ENCODE measurements at regions not wholly inside any gene's neighbourhood (a gene's known extent, or its start where the extent isn't known, plus 50 kb on each side); places are given as distances from the start of the nearest gene placed in this dataset.

GRCh38 chr1:38477811-38478210 lies 381.8 kb downstream of the RRAGC start:
- Histone ChIP-seq H3K9me3 (ENCODE audit: low read depth, low read length) (no peaks in the 10 kb centered on the region), H3K4me3 (ENCODE audit: low read length) (no peak overlapping the region), H3K27me3 (ENCODE audit: insufficient read depth, low read length) (peaks cover 47% of the 10 kb centered on the region), H3K4me1 (ENCODE audit: insufficient read depth, low read length) (peaks cover 8% of the 10 kb centered on the region)

DNA sequence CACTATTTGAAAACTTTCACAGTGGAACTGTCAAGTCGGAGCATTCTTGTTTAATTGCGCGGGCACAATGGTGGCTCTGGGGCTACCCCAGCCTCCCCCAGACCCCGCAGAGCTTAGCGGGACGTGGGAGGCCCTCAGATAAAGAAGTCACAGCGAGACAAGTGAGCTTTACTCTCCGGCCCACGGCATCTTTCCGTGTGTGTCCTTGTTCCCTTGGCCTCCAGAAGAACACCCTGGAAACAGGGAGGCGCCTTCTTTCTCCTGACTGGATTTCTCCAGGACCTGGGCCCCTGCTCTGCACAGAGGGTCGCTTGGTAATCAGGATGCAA lies 382.8 kb downstream of the RRAGC start:
- peaks cover 47% of the 10 kb centered on the region for H3K27me3 ChIP-seq (ENCODE audit: insufficient read depth, low read length)
- H3K4me1 ChIP-seq (ENCODE audit: insufficient read depth, low read length): peaks cover 8% of the 10 kb centered on the region
- no peaks in the 10 kb centered on the region for H3K9me3 ChIP-seq (ENCODE audit: low read depth, low read length)
- peak overlapping the region; percentile 14 for H3K4me3 ChIP-seq (ENCODE audit: low read length)

DNA sequence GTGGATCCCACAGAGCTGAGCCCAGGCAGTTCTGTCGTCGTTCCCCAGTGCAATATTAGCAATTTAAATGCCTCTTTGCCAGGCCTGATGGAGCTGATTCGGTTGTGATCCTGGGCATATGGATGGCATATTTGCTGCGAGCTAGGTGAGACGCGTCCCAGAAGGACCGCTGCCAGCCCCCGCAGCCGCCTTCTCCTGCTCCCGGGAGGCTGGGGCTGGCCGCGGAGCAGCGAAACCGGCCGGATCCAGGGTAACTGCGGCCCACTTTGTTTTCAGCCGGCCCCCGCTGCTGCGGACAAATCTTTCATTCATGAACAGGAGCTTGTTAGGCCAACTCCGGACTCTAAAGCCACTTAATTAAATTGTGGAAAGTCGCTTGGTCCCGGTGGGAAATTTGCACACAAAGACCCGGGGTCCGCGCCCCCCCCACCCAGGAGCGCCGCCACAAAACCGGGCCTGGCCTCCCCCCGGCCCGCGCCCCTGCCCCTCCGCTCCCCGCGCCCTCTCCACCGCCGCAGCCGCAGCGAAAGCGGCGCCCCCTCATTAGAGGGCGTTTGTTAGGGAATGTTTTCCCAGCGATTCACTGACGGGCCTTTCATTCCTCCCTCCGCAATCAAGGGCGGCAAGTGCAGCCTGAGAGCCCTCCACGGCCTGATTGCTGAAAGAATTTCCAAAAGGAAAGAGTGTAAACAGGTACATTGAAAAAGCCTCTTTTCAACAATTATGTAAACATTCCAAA lies 383.3 kb downstream of the RRAGC start:
- Histone ChIP-seq H3K4me1 (ENCODE audit: insufficient read depth, low read length) (peaks cover 8% of the 10 kb centered on the region), H3K9me3 (ENCODE audit: low read depth, low read length) (no peaks in the 10 kb centered on the region), H3K4me3 (ENCODE audit: low read length) (peak overlapping the region; percentile 30), H3K27me3 (ENCODE audit: insufficient read depth, low read length) (peaks cover 47% of the 10 kb centered on the region)

DNA sequence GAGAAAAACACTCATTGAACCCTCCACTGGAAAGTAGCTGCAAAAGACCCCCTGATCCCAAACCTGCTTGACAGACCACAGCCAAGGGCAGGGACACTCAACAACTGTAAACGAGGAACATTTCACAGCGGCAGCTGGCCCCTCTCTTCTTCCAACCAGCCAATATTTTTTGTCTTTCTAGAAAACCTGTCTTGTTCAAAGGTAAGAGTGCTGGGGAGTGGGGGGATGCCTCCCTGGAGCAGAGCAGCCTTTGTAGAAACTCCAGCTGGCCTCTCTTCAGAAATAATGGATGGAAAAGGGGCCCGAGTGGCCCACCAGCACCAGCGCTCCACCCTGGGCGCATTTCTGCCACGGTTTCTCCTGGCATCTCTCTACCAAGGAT lies 384.0 kb downstream of the RRAGC start:
- Histone ChIP-seq H3K4me3 (ENCODE audit: low read length) (peak overlapping the region; percentile 30), H3K9me3 (ENCODE audit: low read depth, low read length) (no peaks in the 10 kb centered on the region), H3K27me3 (ENCODE audit: insufficient read depth, low read length) (peaks cover 47% of the 10 kb centered on the region), H3K4me1 (ENCODE audit: insufficient read depth, low read length) (peaks cover 8% of the 10 kb centered on the region)

DNA sequence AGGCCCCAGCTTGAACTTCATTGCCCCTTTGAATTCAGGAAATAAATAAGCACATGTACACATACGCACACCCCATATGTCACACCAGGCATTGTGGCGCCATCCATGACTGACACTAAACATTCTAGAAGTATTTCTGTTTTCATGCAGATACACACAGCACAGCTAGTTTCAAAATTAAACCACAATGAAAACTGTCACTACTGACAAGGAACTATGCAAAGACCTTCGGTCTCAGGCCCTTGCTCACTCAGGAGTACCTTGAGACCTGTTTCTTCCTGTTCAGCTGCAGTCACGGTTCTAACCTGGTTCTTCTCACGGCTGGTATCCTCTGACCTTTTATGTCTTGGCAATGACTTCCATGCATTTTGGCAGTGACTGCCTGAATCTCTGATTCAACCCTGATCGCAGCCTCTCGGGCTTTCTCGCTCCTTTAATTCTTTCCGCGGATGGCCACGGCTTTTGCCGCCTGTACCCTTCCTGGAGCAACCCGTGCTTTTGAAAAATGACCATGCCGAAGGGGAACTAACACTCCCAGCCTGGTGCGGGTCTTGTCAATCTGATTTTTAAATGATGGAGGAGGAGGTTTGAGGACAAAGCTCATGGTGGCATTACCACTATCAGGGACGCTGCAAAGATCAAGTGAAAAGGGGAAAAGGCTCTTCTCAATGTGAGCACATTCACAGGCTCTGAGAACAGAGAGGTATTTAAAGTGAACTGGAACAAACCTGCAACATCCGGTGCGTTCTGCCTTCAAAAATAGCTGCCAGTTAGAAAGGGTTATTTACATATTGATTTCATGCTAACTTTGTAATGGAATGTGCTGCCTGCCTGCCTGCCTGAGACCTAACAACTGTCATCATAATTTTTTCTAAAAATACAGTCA lies 384.6 kb downstream of the RRAGC start:
- Histone ChIP-seq H3K4me3 (ENCODE audit: low read length) (peak overlapping the region; percentile 30), H3K4me1 (ENCODE audit: insufficient read depth, low read length) (peaks cover 8% of the 10 kb centered on the region), H3K27me3 (ENCODE audit: insufficient read depth, low read length) (peaks cover 47% of the 10 kb centered on the region), H3K9me3 (ENCODE audit: low read depth, low read length) (no peaks in the 10 kb centered on the region)

DNA sequence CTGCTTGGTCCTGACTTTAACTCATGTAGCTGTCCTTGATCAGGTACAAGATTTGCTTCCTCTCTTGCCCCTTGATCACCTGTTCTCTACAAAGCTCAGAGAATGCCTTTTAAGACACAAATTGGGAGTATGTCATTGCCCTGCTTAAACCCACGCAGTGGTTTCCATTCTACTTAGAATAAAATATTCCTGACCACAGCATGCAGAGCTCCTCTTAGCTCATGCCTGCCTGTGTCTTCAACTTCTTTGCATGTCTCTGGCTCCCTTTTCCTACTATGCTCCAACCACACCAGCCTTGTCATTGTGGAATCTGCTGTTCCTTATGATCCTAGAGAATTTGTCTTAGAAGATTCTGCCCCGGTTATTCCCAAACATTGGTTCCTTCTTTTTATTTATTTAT lies 393.1 kb downstream of the RRAGC start:
- no peaks in the 10 kb centered on the region for H3K4me1 ChIP-seq (ENCODE audit: insufficient read depth, low read length)
- H3K27me3 ChIP-seq (ENCODE audit: insufficient read depth, low read length): no peaks in the 10 kb centered on the region
- no peaks in the 10 kb centered on the region for H3K9me3 ChIP-seq (ENCODE audit: low read depth, low read length)
- H3K4me3 ChIP-seq (ENCODE audit: low read length): no peak overlapping the region

- no peaks in the 10 kb centered on the region for H3K4me1 ChIP-seq (ENCODE audit: insufficient read depth, low read length)
- H3K4me3 ChIP-seq (ENCODE audit: low read length): no peak overlapping the region
- H3K9me3 ChIP-seq (ENCODE audit: low read depth, low read length): no peaks in the 10 kb centered on the region
- H3K27me3 ChIP-seq (ENCODE audit: insufficient read depth, low read length): no peaks in the 10 kb centered on the region
Observed at GRCh38 chr1:38465460-38465859, 394.1 kb downstream of the RRAGC start.

- Histone ChIP-seq H3K4me1 (ENCODE audit: insufficient read depth, low read length) (no peaks in the 10 kb centered on the region), H3K27me3 (ENCODE audit: insufficient read depth, low read length) (no peaks in the 10 kb centered on the region), H3K9me3 (ENCODE audit: low read depth, low read length) (no peaks in the 10 kb centered on the region), H3K4me3 (ENCODE audit: low read length) (no peak overlapping the region)
Observed at GRCh38 chr1:38464071-38464661, 395.4 kb downstream of the RRAGC start.

DNA sequence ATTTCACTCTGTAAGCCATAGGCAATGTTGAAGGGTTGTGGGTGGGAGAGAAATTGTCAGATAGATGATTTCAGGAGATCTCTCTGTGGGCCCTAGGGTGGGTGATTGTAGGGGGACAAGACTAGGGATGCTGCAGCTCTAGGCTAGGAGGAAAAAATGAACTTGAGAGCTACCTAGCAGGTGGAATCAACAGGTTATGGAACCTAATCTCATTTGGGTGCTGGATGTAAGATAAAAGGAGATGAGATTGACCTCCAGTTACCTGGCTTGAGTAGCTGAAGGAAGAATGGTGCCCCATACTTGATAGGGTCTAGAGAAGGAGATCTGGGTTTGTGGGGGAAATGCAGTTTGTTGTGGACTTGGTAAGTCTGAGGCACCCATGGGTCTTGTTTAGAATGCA lies 396.5 kb downstream of the RRAGC start:
- no peaks in the 10 kb centered on the region for H3K4me1 ChIP-seq (ENCODE audit: insufficient read depth, low read length)
- no peaks in the 10 kb centered on the region for H3K27me3 ChIP-seq (ENCODE audit: insufficient read depth, low read length)
- no peaks in the 10 kb centered on the region for H3K9me3 ChIP-seq (ENCODE audit: low read depth, low read length)
- H3K4me3 ChIP-seq (ENCODE audit: low read length): no peak overlapping the region

DNA sequence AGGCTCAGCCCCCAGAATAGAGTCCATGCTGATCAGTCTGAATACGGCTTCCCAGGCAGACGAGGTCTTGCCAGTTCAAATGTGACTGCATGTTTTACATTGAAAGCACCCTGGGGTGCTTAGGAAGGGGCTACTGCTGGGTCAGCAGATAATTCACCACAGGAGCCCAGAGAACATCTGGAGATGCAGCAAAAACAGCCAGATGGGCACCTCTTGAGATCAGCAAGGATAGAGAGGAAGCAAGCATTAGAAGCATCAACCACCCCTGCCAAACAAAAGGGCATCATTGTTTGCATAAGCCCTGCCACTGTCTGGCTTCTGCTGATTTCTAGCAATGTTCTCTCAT lies 403.1 kb downstream of the RRAGC start:
- Histone ChIP-seq H3K4me1 (ENCODE audit: insufficient read depth, low read length) (no peaks in the 10 kb centered on the region), H3K27me3 (ENCODE audit: insufficient read depth, low read length) (no peaks in the 10 kb centered on the region), H3K4me3 (ENCODE audit: low read length) (no peak overlapping the region), H3K9me3 (ENCODE audit: low read depth, low read length) (no peaks in the 10 kb centered on the region)

DNA sequence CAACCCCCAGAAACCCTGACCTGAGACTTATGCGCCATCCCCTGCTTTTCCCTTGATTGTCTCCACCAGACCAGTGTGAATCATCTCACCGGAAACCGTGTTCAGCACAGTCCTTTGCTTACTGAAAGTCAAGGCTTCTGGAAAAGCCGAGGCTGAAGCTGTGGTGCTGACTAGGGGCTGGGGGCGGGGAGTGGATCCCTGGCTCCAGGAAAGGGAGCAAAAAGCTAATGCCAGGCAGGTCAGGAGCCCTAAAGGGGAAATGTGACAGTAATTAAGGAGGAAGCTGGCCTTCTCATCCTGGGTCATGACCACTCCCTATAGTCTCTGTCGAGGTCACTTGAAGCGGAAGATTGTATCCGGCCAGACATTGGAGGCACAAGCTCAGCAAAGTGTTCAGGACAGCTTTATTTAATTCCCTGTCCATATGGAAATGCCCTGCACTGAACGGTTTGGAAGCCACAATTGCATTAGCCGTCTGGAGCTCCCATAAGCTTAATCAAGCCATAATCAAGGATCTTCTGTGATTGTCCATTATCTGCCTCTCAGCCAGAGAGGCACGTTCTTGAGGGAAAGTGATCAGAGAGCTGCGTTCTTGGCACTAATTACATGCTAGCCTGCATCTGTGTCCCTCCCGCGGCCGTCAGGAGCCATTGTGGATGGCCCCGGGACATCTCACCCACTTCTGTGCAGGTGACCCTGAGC lies 403.6 kb downstream of the RRAGC start:
- no peaks in the 10 kb centered on the region for H3K4me1 ChIP-seq (ENCODE audit: insufficient read depth, low read length)
- H3K4me3 ChIP-seq (ENCODE audit: low read length): no peak overlapping the region
- no peaks in the 10 kb centered on the region for H3K9me3 ChIP-seq (ENCODE audit: low read depth, low read length)

GRCh38 chr1:38454749-38455441 lies 404.7 kb downstream of the RRAGC start:
- Histone ChIP-seq H3K4me1 (ENCODE audit: insufficient read depth, low read length) (no peaks in the 10 kb centered on the region), H3K9me3 (ENCODE audit: low read depth, low read length) (no peaks in the 10 kb centered on the region), H3K27me3 (ENCODE audit: insufficient read depth, low read length) (no peaks in the 10 kb centered on the region), H3K4me3 (ENCODE audit: low read length) (no peak overlapping the region)

More for the DNA sequence above, 403.6 kb downstream of the RRAGC start:
- no peaks in the 10 kb centered on the region for H3K27me3 ChIP-seq (ENCODE audit: insufficient read depth, low read length)

- Histone ChIP-seq H3K4me1 (ENCODE audit: insufficient read depth, low read length) (no peaks in the 10 kb centered on the region), H3K9me3 (ENCODE audit: low read depth, low read length) (no peaks in the 10 kb centered on the region), H3K27me3 (ENCODE audit: insufficient read depth, low read length) (no peaks in the 10 kb centered on the region), H3K4me3 (ENCODE audit: low read length) (no peak overlapping the region)
Observed at GRCh38 chr1:38454236-38454635, 405.3 kb downstream of the RRAGC start.

DNA sequence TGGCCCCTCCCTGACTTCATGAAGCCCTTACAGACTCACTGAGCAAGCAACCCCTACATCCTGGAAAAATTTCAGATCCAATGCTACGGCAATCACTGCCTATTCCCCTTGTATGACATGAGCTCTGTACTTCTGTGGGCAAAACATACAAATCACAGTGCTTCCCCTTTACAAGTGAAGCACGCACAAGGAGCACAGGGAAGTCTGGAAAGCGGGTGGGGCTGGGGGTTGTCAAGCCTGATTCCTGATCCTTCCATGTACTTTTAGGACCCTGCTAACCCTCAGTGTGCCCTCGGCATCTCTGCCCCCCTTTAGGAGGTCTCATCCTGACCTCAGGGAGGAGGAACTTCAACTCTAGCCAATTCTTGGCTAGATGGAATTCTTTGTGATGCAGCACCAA lies 405.7 kb upstream of the POU3F1 start:
- Histone ChIP-seq H3K4me3 (ENCODE audit: low read length) (no peak overlapping the region), H3K4me1 (ENCODE audit: insufficient read depth, low read length) (no peaks in the 10 kb centered on the region), H3K9me3 (ENCODE audit: low read depth, low read length) (no peaks in the 10 kb centered on the region), H3K27me3 (ENCODE audit: insufficient read depth, low read length) (peaks cover 2% of the 10 kb centered on the region)
